ENCODE measurements at regions not wholly inside any gene's neighbourhood (a gene's known extent, or its start where the extent isn't known, plus 50 kb on each side); places are given as distances from the start of the nearest gene placed in this dataset.

DNA sequence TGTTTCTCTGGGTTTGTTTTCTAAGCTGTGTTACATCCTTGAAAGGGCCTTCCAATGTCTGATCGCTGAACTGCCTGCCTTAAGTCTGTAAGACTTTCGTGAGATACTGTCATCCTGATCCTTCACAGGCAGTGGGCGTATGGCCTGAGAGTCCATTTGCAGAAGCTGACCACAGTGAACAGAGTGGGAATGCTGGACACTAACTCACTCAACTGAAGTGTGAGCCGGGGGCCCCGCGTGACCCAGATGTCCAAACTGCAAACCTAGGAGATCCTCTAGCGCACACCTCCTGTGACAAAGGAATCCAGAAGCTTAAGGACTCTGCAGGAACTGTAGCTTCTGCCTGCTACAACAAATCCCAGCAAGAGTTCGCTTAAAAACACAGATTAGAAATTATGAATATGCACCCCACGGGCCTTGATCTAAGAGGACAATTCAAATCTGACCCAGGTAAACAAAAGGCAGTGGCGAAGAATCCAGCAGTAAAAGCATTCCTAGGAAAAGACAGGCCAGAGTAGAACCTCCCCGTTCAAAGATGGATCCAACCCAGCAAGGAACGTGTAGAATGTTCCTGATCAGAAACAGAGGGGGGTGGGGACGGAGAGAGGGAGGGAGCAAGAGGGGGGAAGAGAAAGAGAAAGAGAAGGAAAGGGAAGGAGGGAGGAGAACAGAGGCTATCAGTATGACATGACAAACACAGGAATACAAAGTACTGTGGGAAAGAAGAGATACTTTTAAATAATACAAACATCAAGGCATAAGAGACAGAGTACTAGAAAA, 135.0 kb upstream of the AFDN start:
- H3K23ac ChIP-seq (ENCODE audit: low read depth, low read length) = no peak overlapping the region
- dilution Hi-C loops (cut with HindIII; ENCODE audit: low sequenced_read_pairs, unreplicated experiment) (no loop called here), in situ Hi-C loops (cut with MboI; ENCODE audit: low sequenced_read_pairs) (no loop called here), intact Hi-C loops (cut with micrococcal nuclease) (no loop called here)
- H3K36me3 ChIP-seq (ENCODE audit: control insufficient read depth, insufficient read depth, low read length) = no peaks in the 10 kb centered on the region
- ATAC-seq (ENCODE audit: low read depth) (no peak), DNase-seq (no peak)
- no peaks in the 10 kb centered on the region for H3K79me1 ChIP-seq (ENCODE audit: low read depth in 1 of 2, low read length in 2 of 2)
- no peaks in the 10 kb centered on the region for H4K20me1 ChIP-seq (ENCODE audit: insufficient read depth, low read length)
- TF ChIP-seq RAD21 (IDR thresholded peaks at IDR 0.05; ENCODE audit: low read length) = no peak
- TF ChIP-seq MXI1 (IDR thresholded peaks at IDR 0.05; ENCODE audit: borderline replicate concordance, low read depth, low read length) = no peak
- no peak for TF ChIP-seq RFX5 (IDR thresholded peaks at IDR 0.05; ENCODE audit: low read depth, low read length)
- TF ChIP-seq CHD1 (IDR thresholded peaks at IDR 0.05; ENCODE audit: low read depth, low read length) = no peak
- no peak for TF ChIP-seq MAFK (IDR thresholded peaks at IDR 0.05; ENCODE audit: low read depth, low read length)
- TF ChIP-seq, protein P1, sequence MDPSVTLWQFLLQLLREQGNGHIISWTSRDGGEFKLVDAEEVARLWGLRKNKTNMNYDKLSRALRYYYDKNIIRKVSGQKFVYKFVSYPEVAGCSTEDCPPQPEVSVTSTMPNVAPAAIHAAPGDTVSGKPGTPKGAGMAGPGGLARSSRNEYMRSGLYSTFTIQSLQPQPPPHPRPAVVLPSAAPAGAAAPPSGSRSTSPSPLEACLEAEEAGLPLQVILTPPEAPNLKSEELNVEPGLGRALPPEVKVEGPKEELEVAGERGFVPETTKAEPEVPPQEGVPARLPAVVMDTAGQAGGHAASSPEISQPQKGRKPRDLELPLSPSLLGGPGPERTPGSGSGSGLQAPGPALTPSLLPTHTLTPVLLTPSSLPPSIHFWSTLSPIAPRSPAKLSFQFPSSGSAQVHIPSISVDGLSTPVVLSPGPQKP (IDR thresholded peaks at IDR 0.05; ENCODE audit: borderline replicate concordance, low read depth, low read length) = no peak
- no peak for TF ChIP-seq FOS (IDR thresholded peaks at IDR 0.05; ENCODE audit: low read depth, low read length)
- no peak for TF ChIP-seq MAZ (IDR thresholded peaks at IDR 0.05; ENCODE audit: borderline replicate concordance, low read depth, low read length)
- TF ChIP-seq, protein P2, sequence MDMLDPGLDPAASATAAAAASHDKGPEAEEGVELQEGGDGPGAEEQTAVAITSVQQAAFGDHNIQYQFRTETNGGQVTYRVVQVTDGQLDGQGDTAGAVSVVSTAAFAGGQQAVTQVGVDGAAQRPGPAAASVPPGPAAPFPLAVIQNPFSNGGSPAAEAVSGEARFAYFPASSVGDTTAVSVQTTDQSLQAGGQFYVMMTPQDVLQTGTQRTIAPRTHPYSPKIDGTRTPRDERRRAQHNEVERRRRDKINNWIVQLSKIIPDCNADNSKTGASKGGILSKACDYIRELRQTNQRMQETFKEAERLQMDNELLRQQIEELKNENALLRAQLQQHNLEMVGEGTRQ (IDR thresholded peaks at IDR 0.05; ENCODE audit: low read depth, low read length) = no peak
- TF ChIP-seq SMC3 (IDR thresholded peaks at IDR 0.05; ENCODE audit: low read depth, low read length) = no peak
- no peak for TF ChIP-seq BHLHE40 (IDR thresholded peaks at IDR 0.05; ENCODE audit: low read depth, low read length)
- no peak for TF ChIP-seq RCOR1 (IDR thresholded peaks at IDR 0.05; ENCODE audit: insufficient replicate concordance, low read length)
- TF ChIP-seq NFE2L2 (IDR thresholded peaks at IDR 0.05; ENCODE audit: low read depth, low read length) = no peak
- TF ChIP-seq, protein P3, sequence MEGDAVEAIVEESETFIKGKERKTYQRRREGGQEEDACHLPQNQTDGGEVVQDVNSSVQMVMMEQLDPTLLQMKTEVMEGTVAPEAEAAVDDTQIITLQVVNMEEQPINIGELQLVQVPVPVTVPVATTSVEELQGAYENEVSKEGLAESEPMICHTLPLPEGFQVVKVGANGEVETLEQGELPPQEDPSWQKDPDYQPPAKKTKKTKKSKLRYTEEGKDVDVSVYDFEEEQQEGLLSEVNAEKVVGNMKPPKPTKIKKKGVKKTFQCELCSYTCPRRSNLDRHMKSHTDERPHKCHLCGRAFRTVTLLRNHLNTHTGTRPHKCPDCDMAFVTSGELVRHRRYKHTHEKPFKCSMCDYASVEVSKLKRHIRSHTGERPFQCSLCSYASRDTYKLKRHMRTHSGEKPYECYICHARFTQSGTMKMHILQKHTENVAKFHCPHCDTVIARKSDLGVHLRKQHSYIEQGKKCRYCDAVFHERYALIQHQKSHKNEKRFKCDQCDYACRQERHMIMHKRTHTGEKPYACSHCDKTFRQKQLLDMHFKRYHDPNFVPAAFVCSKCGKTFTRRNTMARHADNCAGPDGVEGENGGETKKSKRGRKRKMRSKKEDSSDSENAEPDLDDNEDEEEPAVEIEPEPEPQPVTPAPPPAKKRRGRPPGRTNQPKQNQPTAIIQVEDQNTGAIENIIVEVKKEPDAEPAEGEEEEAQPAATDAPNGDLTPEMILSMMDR (conservative IDR thresholded peaks at IDR 0.05; ENCODE audit: low read depth, low read length) = no peak
- TF ChIP-seq POLR2A (IDR thresholded peaks at IDR 0.05; ENCODE audit: low read depth, low read length) = no peak
- TF ChIP-seq CEBPB (IDR thresholded peaks at IDR 0.05; ENCODE audit: low read depth, low read length) = no peak
- H2AK5ac ChIP-seq (ENCODE audit: low read depth, low read length) = no peak overlapping the region
- H2AK9ac ChIP-seq (replicated peaks; ENCODE audit: low read depth, low read length, poor library complexity) = no peak overlapping the region
- no peak overlapping the region for H2AFZ ChIP-seq (replicated peaks; ENCODE audit: low read length, poor library complexity)
- no peak overlapping the region for H4K8ac ChIP-seq (ENCODE audit: low read depth in 2 of 2, low read length in 2 of 2)
- no peak overlapping the region for H3K27ac ChIP-seq (ENCODE audit: insufficient read depth, low read length)
- no peaks in the 10 kb centered on the region for H3K27me3 ChIP-seq (ENCODE audit: control insufficient read depth, insufficient read depth, low read length)
- POLR2A ChIA-PET (ENCODE audit: unreplicated experiment) = no interaction called here
- no TSS peak for BruUV-seq (replicated peaks)
- 76% methylated on average over 3 of the region's 13 CpGs; no CpG with 5 or more reads in 1 of the 2 experiments for whole genome bisulfite sequencing, 2 experiments (ENCODE audit: extremely low coverage in 2 of 2, insufficient read length in 1 of 2)
- no peak overlapping the region for H2BK20ac ChIP-seq (ENCODE audit: low read depth, low read length)
- no peaks in the 10 kb centered on the region for H3K9me1 ChIP-seq (ENCODE audit: insufficient read depth, low read length)
- no peak overlapping the region for H3K18ac ChIP-seq (ENCODE audit: low read depth, low read length)
- no peak overlapping the region for H3K14ac ChIP-seq (replicated peaks; ENCODE audit: low read depth, low read length)
- no peak overlapping the region for H3K4me3 ChIP-seq (ENCODE audit: insufficient read depth, low read depth, low read length)
- H3K4me1 ChIP-seq (ENCODE audit: control insufficient read depth, insufficient read depth, low read length) = no peaks in the 10 kb centered on the region
- no peak overlapping the region for H2BK120ac ChIP-seq (ENCODE audit: low read depth, low read length)
- no peak overlapping the region for H3K9ac ChIP-seq (ENCODE audit: low read depth, low read length)
- CTCF ChIA-PET = no interaction called here
- no peak overlapping the region for H3K4ac ChIP-seq (ENCODE audit: low read depth, low read length)
- H4K5ac ChIP-seq (ENCODE audit: low read depth, low read length) = no peak overlapping the region
- H2BK15ac ChIP-seq (ENCODE audit: low read depth, low read length) = no peak overlapping the region
- peaks cover 33% of the 10 kb centered on the region for H3K9me3 ChIP-seq (ENCODE audit: control insufficient read depth, insufficient read depth, low read length)
- no peak overlapping the region for H3K4me2 ChIP-seq (ENCODE audit: low read depth, low read length)
- no peak overlapping the region for H3K56ac ChIP-seq (ENCODE audit: extremely low read depth, insufficient read depth, low read length)
- no peak overlapping the region for H2BK5ac ChIP-seq (ENCODE audit: low read depth, low read length, poor library complexity, severe bottlenecking)
- H4K91ac ChIP-seq (ENCODE audit: insufficient read depth, low read depth, low read length) = no peak overlapping the region

All from IMR-90 (cell line).